Activated T-cell treated with anti-CD3 and anti-CD28 coated beads, Interleukin-2, amount 50 U/mL, for 4 hours (primary cell): ENCODE measurements at regions not wholly inside any gene's neighbourhood (a gene's known extent, or its start where the extent isn't known, plus 50 kb on each side); places are given as distances from the start of the nearest gene placed in this dataset.

ENCODE experiments used
- ATAC-seq, 2 donors: fragments of 200-7000 bp; cut with Tn5 transposase; one replicate each; pipeline ENCODE4 v1.10.0; 2021
- DNase-seq: peaks from one replicate; pipeline ENCODE4 v3.0.0-alpha.2; 2020
- H3K27me3 Mint-ChIP-seq: one replicate; pipeline ENCODE4 v1.8.0; 2021; ENCODE audit warnings: low read depth, mixed read lengths
- H3K36me3 Mint-ChIP-seq: one replicate; pipeline ENCODE4 v1.8.0; 2022; ENCODE audit warnings: mixed read lengths; ENCODE audit not compliant: insufficient read depth
- H3K4me1 Mint-ChIP-seq: one replicate; pipeline ENCODE4 v1.8.0; 2021; ENCODE audit warnings: low read depth, mixed read lengths
- H3K4me3 Mint-ChIP-seq: one replicate; pipeline ENCODE4 v1.8.0; 2021; ENCODE audit warnings: mild to moderate bottlenecking, moderate library complexity, mixed read lengths
- H3K9me3 Mint-ChIP-seq: one replicate; pipeline ENCODE4 v1.8.0; 2021; ENCODE audit warnings: mixed read lengths

DNA sequence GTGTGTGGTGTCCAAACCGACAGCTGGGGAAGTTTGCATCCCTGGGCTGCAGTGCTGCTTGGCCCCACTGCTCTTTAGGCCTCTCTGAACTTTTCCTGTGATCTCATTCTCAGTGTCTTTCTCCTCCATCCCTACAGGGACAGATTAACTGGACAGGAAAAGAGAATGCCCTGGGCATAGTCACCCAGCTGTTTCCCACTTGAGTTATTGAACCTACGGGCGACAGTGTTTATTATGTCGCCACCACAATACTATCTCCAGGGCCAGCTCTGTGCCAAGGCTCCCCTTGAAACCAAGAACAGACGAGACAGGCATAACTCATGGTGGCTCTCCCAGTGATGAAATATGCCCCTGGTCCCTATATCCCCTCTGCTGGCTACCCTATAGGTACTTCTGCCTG is 147.8 kb upstream of the EPHA7 start:
- no peaks in the 10 kb centered on the region for H3K36me3 Mint-ChIP-seq
- no peak for ATAC-seq

DNA sequence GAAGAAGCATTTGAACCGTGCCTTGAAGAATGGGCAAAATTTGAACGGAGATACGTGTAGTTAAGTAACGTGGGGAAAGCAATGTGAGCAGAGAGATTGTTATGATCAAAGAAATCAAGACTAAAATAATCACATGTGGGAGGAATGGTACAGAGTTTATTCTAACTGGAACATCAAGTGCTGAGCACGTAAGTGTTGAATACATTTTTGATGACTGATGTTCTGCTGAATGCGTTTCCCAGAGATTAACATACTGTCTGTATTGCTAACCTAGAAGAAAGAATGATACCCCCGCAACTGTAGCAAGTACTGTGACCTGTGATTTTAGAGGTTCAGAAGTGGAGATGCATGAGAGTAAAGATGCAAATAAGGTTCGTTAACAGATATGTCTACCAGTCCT is 146.9 kb upstream of the EPHA7 start:
- ATAC-seq (no peak), DNase-seq (no peak)
- Mint-ChIP-seq H3K36me3 (no peaks in the 10 kb centered on the region), H3K4me1 (no peaks in the 10 kb centered on the region), H3K27me3 (no peaks in the 10 kb centered on the region), H3K9me3 (no peaks in the 10 kb centered on the region), H3K4me3 (no peak overlapping the region)

More for the DNA sequence above, 147.8 kb upstream of the EPHA7 start:
- Mint-ChIP-seq H3K27me3 (no peaks in the 10 kb centered on the region), H3K4me3 (no peak overlapping the region), H3K4me1 (no peaks in the 10 kb centered on the region), H3K9me3 (no peaks in the 10 kb centered on the region)
- no peak for DNase-seq

DNA sequence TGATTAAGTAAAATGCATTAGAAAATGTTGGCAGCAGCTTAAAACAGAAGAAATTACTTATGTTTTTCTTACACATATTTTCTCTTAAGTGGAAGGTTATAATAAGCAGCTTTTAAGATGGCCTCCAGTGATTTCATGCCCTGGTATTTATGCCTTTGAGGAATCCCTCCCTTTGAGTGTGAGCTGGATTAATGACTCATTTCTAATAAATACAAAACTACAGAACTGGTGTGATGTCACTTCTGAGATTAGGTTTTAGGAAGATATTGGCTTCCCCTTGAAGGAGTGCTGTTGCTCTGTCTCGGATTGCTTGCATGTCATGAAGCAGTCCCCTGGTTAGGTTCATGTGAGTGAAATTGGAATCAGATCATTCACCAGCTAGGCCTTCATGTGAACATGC is 143.2 kb upstream of the EPHA7 start:
- Mint-ChIP-seq H3K4me1 (no peaks in the 10 kb centered on the region), H3K4me3 (no peak overlapping the region), H3K27me3 (no peaks in the 10 kb centered on the region), H3K36me3 (no peaks in the 10 kb centered on the region), H3K9me3 (peaks cover 3% of the 10 kb centered on the region)
- no peak for DNase-seq
- no peak for ATAC-seq

DNA sequence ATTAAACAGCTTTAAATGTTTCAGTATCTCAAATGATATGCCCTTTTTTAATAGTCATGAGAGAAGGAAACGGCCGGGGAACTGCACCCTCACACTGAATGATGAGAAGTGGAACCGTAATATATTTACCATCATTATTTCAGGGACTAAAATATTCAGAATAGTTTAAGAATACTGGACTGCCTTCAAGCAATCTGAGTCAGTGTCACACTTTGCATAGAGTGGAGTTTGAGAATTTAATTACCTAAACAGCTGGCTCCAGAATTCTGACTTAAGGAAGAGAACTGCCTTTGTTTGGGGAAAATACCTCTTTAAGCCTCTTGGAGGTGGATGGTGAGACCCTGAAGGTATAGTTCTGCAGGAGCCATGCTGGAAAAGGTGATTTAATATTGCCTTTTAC is 135.9 kb upstream of the EPHA7 start:
- DNase-seq (no peak), ATAC-seq (no peak)
- Mint-ChIP-seq H3K36me3 (no peaks in the 10 kb centered on the region), H3K9me3 (peaks cover 6% of the 10 kb centered on the region), H3K27me3 (no peaks in the 10 kb centered on the region), H3K4me3 (no peak overlapping the region), H3K4me1 (no peaks in the 10 kb centered on the region)

DNA sequence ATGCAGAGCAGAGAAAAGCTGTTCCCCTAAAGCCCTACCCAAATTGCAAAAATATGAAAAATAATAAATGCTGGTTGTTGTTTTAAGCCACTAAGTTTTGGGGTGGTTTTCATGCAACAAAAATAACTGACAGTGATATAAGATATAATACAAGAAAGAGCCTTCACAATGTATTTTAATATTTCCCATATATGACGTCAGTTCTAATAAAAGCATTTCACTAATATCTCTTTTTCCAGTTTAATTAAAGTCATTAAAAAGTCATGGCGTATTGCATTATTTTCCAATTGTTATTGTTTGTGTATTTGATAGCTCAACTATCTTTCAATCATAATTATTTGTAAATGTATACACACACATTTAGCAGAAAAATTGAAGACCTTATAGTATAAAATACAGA is 134.7 kb upstream of the EPHA7 start:
- Mint-ChIP-seq H3K4me3 (no peak overlapping the region), H3K4me1 (no peaks in the 10 kb centered on the region), H3K9me3 (peaks cover 5% of the 10 kb centered on the region), H3K36me3 (no peaks in the 10 kb centered on the region), H3K27me3 (no peaks in the 10 kb centered on the region)
- ATAC-seq = no peak
- DNase-seq = no peak

DNA sequence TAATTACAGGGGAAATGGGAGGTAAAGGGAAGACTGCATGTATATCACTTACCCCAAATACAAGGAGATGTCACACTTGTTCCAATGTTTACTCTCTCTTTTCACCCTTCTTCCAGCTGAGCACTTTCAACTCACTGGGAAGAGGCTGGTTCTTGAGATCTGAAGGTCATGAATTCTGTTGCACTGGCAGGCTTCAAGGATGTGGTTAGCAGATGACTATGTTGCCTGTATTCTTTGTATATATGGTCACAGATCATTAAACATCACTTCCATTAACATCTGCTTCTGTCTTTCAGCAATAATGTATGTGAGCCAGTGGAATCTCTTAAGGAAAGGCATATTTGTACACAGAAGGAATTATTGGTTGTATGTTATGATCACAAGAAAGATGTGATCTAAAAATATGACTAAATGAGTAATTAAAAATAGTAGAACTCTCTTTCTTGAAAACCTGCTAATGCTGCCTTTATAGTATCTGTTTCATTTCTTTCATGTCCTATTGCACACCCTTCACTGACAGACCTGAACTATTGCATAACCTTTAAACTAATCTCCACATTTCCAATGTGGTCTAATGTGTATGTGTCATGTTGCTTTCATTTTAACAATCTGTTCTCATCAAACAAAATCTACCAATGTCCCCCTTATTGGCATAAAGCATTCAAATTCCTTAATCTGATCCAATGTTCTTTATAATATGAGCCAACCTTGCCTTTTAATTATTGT is 131.4 kb upstream of the EPHA7 start:
- Mint-ChIP-seq H3K36me3 (no peaks in the 10 kb centered on the region), H3K4me1 (no peaks in the 10 kb centered on the region), H3K4me3 (no peak overlapping the region), H3K9me3 (peaks cover 6% of the 10 kb centered on the region), H3K27me3 (no peaks in the 10 kb centered on the region)
- ATAC-seq (no peak), DNase-seq (no peak)

DNA sequence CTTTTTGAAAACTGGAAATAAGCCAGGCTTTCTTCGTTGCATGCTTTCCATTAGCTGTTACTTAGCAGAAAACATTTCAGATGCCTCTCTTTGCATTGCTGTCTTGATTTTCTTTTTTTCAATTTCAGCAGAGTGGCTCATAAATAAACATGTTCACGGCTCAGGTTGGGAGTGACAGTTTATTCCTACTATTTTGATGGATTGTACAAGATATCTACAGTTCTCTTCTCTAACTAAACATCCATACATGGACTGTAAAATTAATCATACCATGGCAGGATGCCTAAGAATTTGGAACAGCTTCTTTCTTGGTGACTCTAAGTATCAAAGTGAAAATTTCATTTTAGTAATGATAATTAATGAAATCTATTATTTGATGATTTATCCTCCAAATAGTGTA is 130.5 kb upstream of the EPHA7 start:
- no peaks in the 10 kb centered on the region for H3K36me3 Mint-ChIP-seq
- H3K9me3 Mint-ChIP-seq = peaks cover 3% of the 10 kb centered on the region
- ATAC-seq = no peak
- H3K4me3 Mint-ChIP-seq = no peak overlapping the region
- DNase-seq = no peak
- H3K4me1 Mint-ChIP-seq = no peaks in the 10 kb centered on the region
- H3K27me3 Mint-ChIP-seq = no peaks in the 10 kb centered on the region

DNA sequence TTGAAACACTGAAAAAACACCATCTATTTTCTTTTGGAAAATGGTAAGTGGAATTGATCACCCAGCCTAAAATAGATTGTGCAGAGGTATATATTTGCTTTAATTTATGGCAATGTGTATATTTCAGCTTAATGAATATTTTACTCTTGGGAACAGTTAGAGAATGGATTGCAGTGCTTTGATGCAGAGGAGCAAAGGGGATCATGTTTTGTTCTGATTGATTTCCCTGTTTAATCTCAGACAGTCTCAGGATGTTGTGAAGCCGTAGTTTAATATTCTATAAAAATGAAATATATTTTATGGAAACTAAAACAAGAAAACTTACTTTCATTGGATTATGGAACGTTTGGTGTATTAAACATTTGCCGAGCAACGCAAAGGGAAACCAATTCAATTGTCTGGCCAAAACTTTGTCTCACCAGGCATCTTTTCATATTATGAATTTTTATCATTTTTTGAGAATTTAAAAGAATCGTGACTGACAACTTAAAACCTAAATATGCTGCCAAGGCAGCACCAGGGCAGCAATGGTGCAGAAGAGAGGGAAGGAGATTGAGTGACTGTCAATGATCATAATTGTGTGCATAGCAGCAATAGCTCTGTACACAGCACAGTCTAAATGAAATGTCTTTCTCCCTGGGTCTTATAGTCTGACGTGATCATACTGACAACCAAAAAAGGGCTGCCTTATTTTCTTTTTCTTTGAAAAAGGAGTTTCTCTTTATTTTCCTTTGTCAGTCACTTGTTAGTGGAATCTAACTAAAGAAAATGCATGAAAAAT is 105.5 kb upstream of the EPHA7 start:
- Mint-ChIP-seq H3K9me3 (no peaks in the 10 kb centered on the region), H3K36me3 (no peaks in the 10 kb centered on the region), H3K27me3 (no peaks in the 10 kb centered on the region), H3K4me1 (no peaks in the 10 kb centered on the region), H3K4me3 (no peak overlapping the region)
- ATAC-seq (no peak), DNase-seq (no peak)

DNA sequence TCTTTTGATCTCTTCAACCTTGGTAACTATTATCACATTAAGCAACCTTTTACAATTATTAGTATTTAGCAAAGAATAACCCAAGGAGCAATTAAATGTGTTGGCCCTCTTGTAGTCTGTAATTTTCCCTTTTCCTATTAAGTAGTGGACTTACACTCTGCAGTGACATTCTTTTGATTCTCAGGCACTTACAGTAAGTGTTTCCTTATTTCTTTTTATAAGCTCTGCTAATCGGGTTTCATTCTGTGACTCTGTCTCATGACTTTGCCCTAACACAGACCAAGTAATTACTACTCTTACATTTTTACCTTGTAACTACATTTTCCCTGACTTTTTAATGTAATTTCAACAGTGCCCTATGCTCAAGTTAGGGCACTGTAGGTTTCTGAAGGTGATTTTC is 104.0 kb upstream of the EPHA7 start:
- Mint-ChIP-seq H3K27me3 (no peaks in the 10 kb centered on the region), H3K9me3 (peaks cover 4% of the 10 kb centered on the region), H3K4me1 (no peaks in the 10 kb centered on the region), H3K36me3 (no peaks in the 10 kb centered on the region), H3K4me3 (no peak overlapping the region)
- ATAC-seq = no peak
- no peak for DNase-seq

DNA sequence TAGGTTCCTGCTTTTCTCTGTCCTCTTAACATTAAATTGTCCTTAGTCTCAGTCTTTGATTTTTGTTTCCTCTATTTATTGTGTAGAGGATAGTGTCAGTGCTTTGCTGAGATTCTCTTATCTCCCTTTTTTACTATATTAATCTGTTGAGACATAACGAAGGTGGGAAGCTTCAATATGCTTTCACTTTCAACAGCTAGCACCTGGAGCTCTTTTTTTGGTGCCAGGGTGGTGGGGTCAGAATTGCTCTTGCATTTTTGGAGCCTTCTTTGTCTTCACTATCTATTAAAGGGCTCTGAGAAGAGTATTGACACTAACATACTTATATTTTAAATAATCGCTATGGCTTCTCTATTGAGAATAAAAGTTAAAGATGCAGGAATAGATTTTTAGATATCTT is 97.1 kb upstream of the EPHA7 start:
- H3K27me3 Mint-ChIP-seq = no peaks in the 10 kb centered on the region
- no peak overlapping the region for H3K4me3 Mint-ChIP-seq
- ATAC-seq = no peak
- H3K9me3 Mint-ChIP-seq = peaks cover 4% of the 10 kb centered on the region
- H3K36me3 Mint-ChIP-seq = no peaks in the 10 kb centered on the region
- DNase-seq = no peak
- no peaks in the 10 kb centered on the region for H3K4me1 Mint-ChIP-seq

DNA sequence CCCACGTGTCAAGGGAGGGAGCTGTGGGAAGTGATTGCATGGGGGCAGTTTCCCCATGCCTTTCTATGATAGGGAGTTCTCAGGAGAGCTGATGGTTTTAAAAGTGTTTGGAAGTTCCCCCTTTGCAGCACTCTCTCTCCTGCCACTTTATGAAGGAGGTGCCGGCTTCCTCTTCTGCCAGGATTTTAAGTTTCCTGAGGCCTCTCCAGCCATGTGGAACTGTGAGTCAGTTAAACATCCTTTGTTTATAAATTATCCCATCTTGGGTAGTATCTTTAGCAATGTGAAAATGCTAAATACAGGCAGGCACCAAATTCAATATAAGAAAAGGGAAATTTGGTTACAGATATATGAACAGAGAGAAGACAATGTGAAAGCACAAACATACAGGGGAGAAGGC is 96.4 kb upstream of the EPHA7 start:
- Mint-ChIP-seq H3K27me3 (no peaks in the 10 kb centered on the region), H3K4me3 (no peak overlapping the region), H3K36me3 (no peaks in the 10 kb centered on the region), H3K4me1 (no peaks in the 10 kb centered on the region), H3K9me3 (peaks cover 4% of the 10 kb centered on the region)
- ATAC-seq (no peak), DNase-seq (no peak)

DNA sequence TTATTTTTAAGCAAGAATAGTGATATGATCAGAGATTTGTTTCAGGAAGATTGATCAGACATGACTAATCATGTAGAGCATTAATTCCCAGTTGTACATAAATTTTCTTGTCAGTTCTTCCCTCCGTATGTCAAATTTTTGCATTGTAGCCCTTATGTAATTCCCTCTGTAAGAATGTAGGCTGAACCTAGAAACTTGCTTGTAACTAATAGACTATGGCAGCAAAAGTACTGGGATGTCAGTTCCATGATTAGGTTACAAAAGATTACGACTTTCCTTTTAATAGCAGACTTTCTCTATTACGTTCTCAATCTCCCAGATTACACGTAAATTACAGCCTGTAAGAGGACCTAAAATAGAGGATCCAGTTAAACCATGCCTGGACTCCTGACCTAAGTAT is 79.4 kb upstream of the EPHA7 start:
- Mint-ChIP-seq H3K4me3 (no peak overlapping the region), H3K4me1 (no peaks in the 10 kb centered on the region), H3K27me3 (no peaks in the 10 kb centered on the region), H3K9me3 (peaks cover 5% of the 10 kb centered on the region), H3K36me3 (no peaks in the 10 kb centered on the region)
- ATAC-seq (no peak), DNase-seq (no peak)

DNA sequence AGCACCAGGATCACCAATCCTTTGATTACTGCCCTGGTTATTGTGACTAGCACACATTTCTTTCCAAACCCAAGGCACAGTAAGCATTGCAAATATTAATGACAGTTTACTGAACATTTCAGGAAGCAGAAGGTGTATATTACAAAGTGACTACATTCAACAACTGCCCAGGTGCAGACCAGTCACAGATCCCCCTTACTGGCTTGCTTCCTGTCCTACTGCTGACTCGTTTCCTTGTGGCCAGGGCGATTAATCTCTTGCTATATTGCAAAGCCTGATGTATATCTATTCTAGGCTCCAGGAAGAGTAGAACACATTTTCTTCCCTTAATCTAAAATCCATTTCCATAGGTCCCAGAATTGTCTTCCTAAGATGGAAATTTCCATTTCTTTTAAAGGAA is 77.2 kb upstream of the EPHA7 start:
- no peak for DNase-seq
- Mint-ChIP-seq H3K9me3 (no peaks in the 10 kb centered on the region), H3K4me1 (no peaks in the 10 kb centered on the region), H3K36me3 (no peaks in the 10 kb centered on the region), H3K27me3 (no peaks in the 10 kb centered on the region), H3K4me3 (no peak overlapping the region)
- ATAC-seq = no peak

DNA sequence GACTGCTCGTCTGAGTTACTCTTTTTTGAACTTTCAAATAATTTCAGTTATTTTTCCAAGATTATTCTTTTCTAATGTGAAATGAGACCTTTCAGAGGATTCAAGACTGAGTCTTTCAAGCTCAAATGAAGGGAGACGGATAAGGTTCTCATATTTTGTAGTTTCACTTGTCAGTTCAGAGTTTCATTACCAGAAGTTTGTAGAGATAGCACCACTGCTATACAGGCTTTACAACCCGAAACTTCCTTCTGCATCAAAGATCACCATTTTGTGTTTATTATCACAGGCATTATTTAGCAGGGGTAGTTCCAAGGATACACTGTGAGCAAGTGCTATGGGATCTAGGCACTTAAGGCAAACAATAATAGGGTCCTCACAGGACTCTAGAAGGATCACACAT is 74.7 kb upstream of the EPHA7 start:
- H3K36me3 Mint-ChIP-seq = no peaks in the 10 kb centered on the region
- H3K4me3 Mint-ChIP-seq = no peak overlapping the region
- H3K9me3 Mint-ChIP-seq = no peaks in the 10 kb centered on the region
- H3K27me3 Mint-ChIP-seq = no peaks in the 10 kb centered on the region
- H3K4me1 Mint-ChIP-seq = no peaks in the 10 kb centered on the region
- ATAC-seq (no peak), DNase-seq (no peak)

DNA sequence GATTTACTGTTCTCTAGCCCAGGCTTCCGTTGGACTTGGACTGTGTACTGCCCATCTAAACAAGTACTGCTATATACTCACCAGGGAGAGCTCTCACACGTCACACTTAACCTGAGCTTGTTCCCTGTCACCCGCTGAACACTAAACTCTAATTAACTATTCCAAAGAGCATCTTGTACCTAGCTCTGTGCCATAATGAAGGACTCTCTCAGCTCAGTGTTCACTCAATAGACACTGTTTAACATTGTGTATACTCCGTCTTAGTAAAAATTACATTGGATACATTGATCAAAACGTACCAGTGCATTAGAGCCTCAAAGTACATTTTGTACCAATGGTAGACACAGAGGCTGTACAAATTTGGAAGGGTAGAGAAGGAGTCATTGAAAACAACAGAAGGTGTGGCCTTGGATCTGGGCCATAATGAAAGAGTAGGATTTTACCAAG is 55.4 kb upstream of the EPHA7 start:
- Mint-ChIP-seq H3K36me3 (no peaks in the 10 kb centered on the region), H3K27me3 (no peaks in the 10 kb centered on the region), H3K4me3 (no peak overlapping the region), H3K4me1 (no peaks in the 10 kb centered on the region), H3K9me3 (peaks cover 16% of the 10 kb centered on the region)
- no peak for DNase-seq
- ATAC-seq = no peak
